AG04449 (cell line): ENCODE measurements at regions not wholly inside any gene's neighbourhood (a gene's known extent, or its start where the extent isn't known, plus 50 kb on each side); places are given as distances from the start of the nearest gene placed in this dataset.
"Not testable (repeated sequence)": the region's sequence is repeated elsewhere in the genome, so short reads cannot be mapped to it uniquely, and the experiment has no call there.

Source experiments
- CTCF ChIA-PET: fragments of 350-600 bp; formaldehyde crosslinking; extraction: SDS; loops from one replicate; lab custom pipeline; 2021; ENCODE audit warnings: antibody characterized with exemption; lab: Yijun Ruan, JAX
- POLR2A ChIA-PET: fragments of 400-600, 350-600 bp; formaldehyde crosslinking; extraction: SDS; loops from one replicate; lab custom pipeline; 2020; ENCODE audit warnings: antibody characterized with exemption, inconsistent platforms; lab: Yijun Ruan, JAX
- DNase-seq: peaks from one replicate; pipeline ENCODE4 v3.0.0-alpha.2; 2010; ENCODE audit warnings: low read depth, low spot score
- H3K4me3 ChIP-seq: 2 replicates; pipeline ENCODE4 v1.5.1; 2011; ENCODE audit warnings: low read depth, mild to moderate bottlenecking, control low read depth, low read length
- TF ChIP-seq, protein P1 (sequence below): IDR thresholded peaks from one replicate; pipeline ENCODE4 v1.5.1; 2011; ENCODE audit warnings: mild to moderate bottlenecking, moderate library complexity, low read length, control low read depth, inconsistent platforms; ENCODE audit not compliant: insufficient read depth; ENCODE audit errors: missing control alignments

DNA sequence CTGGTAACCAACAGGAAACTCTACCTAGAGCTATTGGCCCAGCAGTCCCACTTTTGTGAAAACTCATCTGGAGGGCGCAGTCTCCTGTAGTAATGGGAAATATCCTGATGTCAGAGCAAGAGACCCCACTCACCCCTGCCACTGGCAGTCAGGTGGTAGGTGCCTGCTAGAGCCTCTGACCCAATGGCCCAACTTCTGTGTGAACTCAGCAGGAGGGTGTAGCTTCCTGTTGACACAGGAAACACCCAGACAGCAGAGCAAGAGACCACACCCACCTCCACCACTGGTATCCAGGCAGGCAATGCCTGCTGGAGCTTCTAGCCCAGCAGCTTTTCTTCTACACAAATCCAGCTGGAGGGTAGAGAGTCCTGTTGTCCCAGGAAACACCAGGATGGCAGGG is 1176.8 kb upstream of the PRR20A start:
- TF ChIP-seq, protein P1, sequence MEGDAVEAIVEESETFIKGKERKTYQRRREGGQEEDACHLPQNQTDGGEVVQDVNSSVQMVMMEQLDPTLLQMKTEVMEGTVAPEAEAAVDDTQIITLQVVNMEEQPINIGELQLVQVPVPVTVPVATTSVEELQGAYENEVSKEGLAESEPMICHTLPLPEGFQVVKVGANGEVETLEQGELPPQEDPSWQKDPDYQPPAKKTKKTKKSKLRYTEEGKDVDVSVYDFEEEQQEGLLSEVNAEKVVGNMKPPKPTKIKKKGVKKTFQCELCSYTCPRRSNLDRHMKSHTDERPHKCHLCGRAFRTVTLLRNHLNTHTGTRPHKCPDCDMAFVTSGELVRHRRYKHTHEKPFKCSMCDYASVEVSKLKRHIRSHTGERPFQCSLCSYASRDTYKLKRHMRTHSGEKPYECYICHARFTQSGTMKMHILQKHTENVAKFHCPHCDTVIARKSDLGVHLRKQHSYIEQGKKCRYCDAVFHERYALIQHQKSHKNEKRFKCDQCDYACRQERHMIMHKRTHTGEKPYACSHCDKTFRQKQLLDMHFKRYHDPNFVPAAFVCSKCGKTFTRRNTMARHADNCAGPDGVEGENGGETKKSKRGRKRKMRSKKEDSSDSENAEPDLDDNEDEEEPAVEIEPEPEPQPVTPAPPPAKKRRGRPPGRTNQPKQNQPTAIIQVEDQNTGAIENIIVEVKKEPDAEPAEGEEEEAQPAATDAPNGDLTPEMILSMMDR, result no peak
- ChIA-PET POLR2A (no interaction called here), CTCF (no interaction called here)
- no peak overlapping the region for H3K4me3 ChIP-seq
- DNase-seq, result no peak

- POLR2A ChIA-PET, result no interaction called here
- H3K4me3 ChIP-seq, result no peak overlapping the region
- DNase-seq, result no peak
- TF ChIP-seq, protein P1, result no peak
- CTCF ChIA-PET, result no interaction called here
Observed at GRCh38 chr13:55967055-55967454, 1173.7 kb upstream of the PRR20A start.

GRCh38 chr13:55977436-55977835 is 1163.3 kb upstream of the PRR20A start:
- ChIA-PET CTCF (no interaction called here), POLR2A (no interaction called here)
- TF ChIP-seq, protein P1, result no peak
- no peak overlapping the region for H3K4me3 ChIP-seq
- no peak for DNase-seq

- ChIA-PET CTCF (no interaction called here), POLR2A (no interaction called here)
- no peak for DNase-seq
- TF ChIP-seq, protein P1, result no peak
- H3K4me3 ChIP-seq, result no peak overlapping the region
Observed at GRCh38 chr13:55981381-55981780, 1159.3 kb upstream of the PRR20A start.

DNA sequence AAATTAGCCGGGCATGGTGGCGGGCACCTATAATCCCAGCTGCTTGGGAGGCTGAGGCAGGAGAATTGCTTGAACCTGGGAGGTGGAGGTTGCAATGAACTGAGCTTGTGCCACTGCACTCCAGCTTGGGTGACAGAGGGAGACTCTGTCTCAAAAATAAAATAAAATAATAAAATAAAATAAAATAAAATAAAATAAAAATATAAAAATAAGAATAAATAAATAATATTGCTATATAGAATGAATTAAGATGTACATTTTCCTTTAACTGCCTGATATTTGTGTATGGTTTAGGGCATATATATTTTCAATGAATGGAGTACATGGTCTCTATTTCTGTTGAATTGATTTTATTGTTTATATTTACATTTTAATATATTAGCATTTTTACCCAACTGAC is 1156.7 kb upstream of the PRR20A start:
- H3K4me3 ChIP-seq, DNase-seq, POLR2A ChIA-PET, CTCF ChIA-PET: not testable (repeated sequence)

DNA sequence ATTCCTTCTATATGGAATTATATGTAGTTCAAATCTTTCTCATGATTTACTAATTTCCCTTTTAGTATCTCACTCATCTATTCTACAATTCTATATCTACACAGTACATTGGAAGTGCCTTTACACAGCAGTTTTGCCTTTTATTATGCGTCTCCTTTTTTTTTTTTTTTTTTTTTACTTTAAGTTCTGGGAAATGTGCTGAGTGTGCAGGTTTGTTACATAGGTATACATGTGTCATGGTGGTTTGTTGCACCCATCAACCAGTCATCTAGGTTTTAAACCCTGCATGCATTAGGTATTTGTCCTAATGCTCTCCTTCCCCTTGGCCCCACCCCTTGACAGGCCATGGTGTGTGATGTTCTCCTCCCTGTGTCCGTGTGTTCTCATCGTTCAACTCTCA is 1150.1 kb upstream of the PRR20A start:
- POLR2A ChIA-PET, result no interaction called here
- TF ChIP-seq, protein P1, result no peak
- CTCF ChIA-PET, result no interaction called here
- DNase-seq, result no peak
- no peak overlapping the region for H3K4me3 ChIP-seq

DNA sequence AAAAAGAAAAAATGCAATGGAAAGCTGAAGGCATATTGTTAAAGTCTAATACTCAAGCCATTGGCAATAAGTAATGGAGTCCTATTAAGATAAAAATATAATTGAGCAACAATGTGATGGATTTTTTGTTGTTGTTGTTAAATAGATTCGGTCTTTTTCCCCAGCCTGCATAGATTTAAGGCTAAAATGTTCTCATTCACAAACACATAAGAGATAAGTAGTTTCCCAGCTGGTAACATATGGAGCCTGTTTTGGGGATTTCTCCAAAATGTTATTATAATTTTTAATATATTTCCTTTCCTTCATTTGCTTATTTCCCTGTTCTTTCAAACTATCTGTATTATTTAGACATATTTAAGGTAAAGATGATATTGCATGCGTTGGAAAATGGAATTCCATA is 1149.1 kb upstream of the PRR20A start:
- TF ChIP-seq, protein P1, result no peak
- ChIA-PET POLR2A (no interaction called here), CTCF (no interaction called here)
- no peak overlapping the region for H3K4me3 ChIP-seq
- DNase-seq, result no peak
